Peyer's patch (tissue), 4 donors: ENCODE measurements at regions not wholly inside any gene's neighbourhood (a gene's known extent, or its start where the extent isn't known, plus 50 kb on each side); places are given as distances from the start of the nearest gene placed in this dataset.
"Not testable (repeated sequence)": the region's sequence is repeated elsewhere in the genome, so short reads cannot be mapped to it uniquely, and the experiment has no call there.

ENCODE experiments used
- DNase-seq, 3 donors: peaks; one replicate each; pipeline ENCODE4 v3.0.0-alpha.2; 2017 to 2019
- H3K27ac ChIP-seq, 4 donors: fragments of 200-600 bp; sonication (generic); one replicate each; pipeline ENCODE4 v1.5.1; 2016 to 2019
- H3K27me3 ChIP-seq, 2 donors: fragments of 200-600 bp; sonication (generic); one replicate each; pipeline ENCODE4 v1.5.1; 2019
- H3K36me3 ChIP-seq, 3 donors: fragments of 200-600 bp; sonication (generic); one replicate each; pipeline ENCODE4 v1.5.1; 2016 to 2019
- H3K4me1 ChIP-seq, 4 donors: fragments of 200-600 bp; sonication (generic); one replicate each; pipeline ENCODE4 v1.5.1; 2016 to 2019
- H3K4me3 ChIP-seq, 4 donors: fragments of 200-600 bp; sonication (generic); 1 replicate in 3 of 4; 2 replicates in 1 of 4; pipeline ENCODE4 v1.5.1; 2016 to 2019; ENCODE audit warnings: mild to moderate bottlenecking in 1 of 4
- H3K9me3 ChIP-seq, 4 donors: fragments of 200-600 bp; sonication (generic); one replicate each; pipeline ENCODE4 v1.5.1; 2016 to 2019; ENCODE audit warnings: mild to moderate bottlenecking in 1 of 4
- CTCF ChIP-seq, 6 experiments: fragments of 450-650 bp in 4 of 6; fragments of 200-600 bp in 2 of 6; sonication (generic) in 1 of 6; IDR thresholded peaks; one replicate each; pipeline ENCODE4 v1.5.1; 2017 to 2019; ENCODE audit warnings: antibody characterized with exemption in 6 of 6, mild to moderate bottlenecking in 3 of 6, moderate library complexity in 1 of 6
- POLR2A ChIP-seq, 2 donors: fragments of 450-650 bp; IDR thresholded peaks; one replicate each; pipeline ENCODE4 v1.5.1; 2017; ENCODE audit warnings: antibody characterized with exemption in 2 of 2, mild to moderate bottlenecking in 2 of 2, moderate library complexity in 2 of 2

DNA sequence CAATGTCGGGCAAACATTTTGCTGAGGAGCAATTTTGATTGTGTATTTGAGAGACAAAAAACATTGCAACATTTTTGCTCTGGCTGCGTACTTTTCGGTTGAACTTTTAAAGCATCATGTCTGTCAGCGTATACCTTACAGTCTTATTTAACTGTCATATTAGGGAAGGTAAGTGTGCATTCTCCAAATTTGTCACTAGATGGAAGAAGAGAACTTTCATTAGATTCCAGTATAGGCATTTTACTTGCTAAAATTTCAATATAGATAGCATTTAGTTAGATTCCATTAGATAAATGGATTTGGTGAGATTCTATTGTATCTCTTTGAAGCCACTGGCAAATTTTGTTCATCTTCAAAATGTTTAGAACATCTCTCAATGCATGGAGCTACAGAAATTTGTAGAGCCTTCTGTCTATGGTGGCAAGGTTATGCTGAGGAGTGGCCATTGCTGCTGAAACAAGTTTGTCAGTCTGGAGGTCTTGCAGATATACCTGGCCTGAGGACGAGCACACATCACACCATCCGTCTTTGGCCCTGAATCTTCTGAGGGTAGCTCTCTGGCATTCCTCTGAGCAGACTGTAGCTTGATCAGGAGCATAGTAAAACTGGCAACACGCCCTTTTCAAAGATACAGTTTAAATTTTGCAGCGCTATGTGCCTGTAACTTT is 437.5 kb upstream of the MBL2 start:
- H3K4me1 ChIP-seq = no peaks in the 10 kb centered on the region
- TF ChIP-seq CTCF (IDR thresholded peaks at IDR 0.05) = peak in 2 of 6 experiments; percentile 10 to 16
- no peak for TF ChIP-seq POLR2A (IDR thresholded peaks at IDR 0.05)

GRCh38 chr10:53183733-53184132 is 411.1 kb upstream of the MBL2 start:
- TF ChIP-seq POLR2A (IDR thresholded peaks at IDR 0.05) (no peak), CTCF (IDR thresholded peaks at IDR 0.05) (no peak)
- Histone ChIP-seq H3K9me3 (no peaks in the 10 kb centered on the region), H3K27ac (no peak overlapping the region), H3K36me3 (no peaks in the 10 kb centered on the region), H3K4me1 (no peaks in the 10 kb centered on the region), H3K4me3 (no peak overlapping the region), H3K27me3 (no peaks in the 10 kb centered on the region)
- DNase-seq = no peak

More for the DNA sequence above, 437.5 kb upstream of the MBL2 start:
- no peak overlapping the region for H3K27ac ChIP-seq
- no peak for DNase-seq
- H3K9me3 ChIP-seq = no peaks in the 10 kb centered on the region
- no peaks in the 10 kb centered on the region for H3K36me3 ChIP-seq
- H3K4me3 ChIP-seq = no peak overlapping the region
- no peaks in the 10 kb centered on the region for H3K27me3 ChIP-seq

- no peak for DNase-seq
- Histone ChIP-seq H3K9me3 (no peaks in the 10 kb centered on the region), H3K27me3 (no peaks in the 10 kb centered on the region), H3K36me3 (no peaks in the 10 kb centered on the region), H3K4me1 (no peaks in the 10 kb centered on the region), H3K4me3 (no peak overlapping the region), H3K27ac (no peak overlapping the region)
- no peak for TF ChIP-seq CTCF (IDR thresholded peaks at IDR 0.05)
- TF ChIP-seq POLR2A (IDR thresholded peaks at IDR 0.05) = no peak
Measured at GRCh38 chr10:53177468-53177867, 404.9 kb upstream of the MBL2 start.

DNA sequence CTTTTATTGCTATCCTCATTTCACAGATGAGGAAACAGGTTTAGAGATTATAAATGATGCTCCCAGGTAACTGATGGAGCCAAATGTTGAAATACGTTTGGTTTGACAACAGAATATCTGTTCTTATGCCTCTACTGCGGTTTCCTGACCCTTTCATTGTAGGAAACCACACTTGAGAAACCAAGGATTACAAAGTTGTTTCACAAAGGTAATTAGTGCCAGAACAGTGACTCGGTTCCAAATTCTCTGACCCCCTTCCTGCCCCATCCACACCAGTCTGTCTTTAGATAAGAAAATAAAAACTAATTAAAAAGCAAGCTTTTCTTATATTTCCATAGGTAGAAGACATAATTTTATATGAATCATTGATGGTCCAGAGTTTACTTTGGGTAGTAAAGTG is 393.7 kb upstream of the MBL2 start:
- no peaks in the 10 kb centered on the region for H3K36me3 ChIP-seq
- no peaks in the 10 kb centered on the region for H3K4me1 ChIP-seq
- no peaks in the 10 kb centered on the region for H3K9me3 ChIP-seq
- H3K4me3 ChIP-seq = no peak overlapping the region
- H3K27me3 ChIP-seq = no peaks in the 10 kb centered on the region
- DNase-seq = no peak
- H3K27ac ChIP-seq = no peak overlapping the region
- TF ChIP-seq POLR2A (IDR thresholded peaks at IDR 0.05) (no peak), CTCF (IDR thresholded peaks at IDR 0.05) (no peak)

DNA sequence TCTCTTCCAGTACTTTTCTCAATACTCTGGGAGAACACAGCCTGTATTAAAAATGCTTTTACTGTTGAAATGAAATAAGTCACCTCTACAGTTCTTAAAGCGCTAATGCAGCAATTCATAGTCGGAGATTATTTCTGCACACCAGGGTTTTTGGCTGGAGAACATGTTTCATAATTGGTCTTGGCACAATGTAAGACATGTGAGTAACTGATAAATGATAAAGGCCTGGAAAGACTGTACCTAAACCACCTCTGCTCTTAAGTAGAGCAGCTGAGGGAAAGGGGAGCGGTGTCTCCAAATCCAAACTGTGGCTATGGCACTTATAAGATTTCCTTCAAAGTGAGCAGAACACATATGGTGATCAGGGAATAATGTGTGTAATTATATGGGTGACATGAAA is 390.3 kb upstream of the MBL2 start:
- no peaks in the 10 kb centered on the region for H3K36me3 ChIP-seq
- H3K27ac ChIP-seq = no peak overlapping the region
- H3K9me3 ChIP-seq = no peaks in the 10 kb centered on the region
- H3K27me3 ChIP-seq = no peaks in the 10 kb centered on the region
- TF ChIP-seq POLR2A (IDR thresholded peaks at IDR 0.05) (no peak), CTCF (IDR thresholded peaks at IDR 0.05) (no peak)
- DNase-seq = no peak
- H3K4me3 ChIP-seq = no peak overlapping the region
- H3K4me1 ChIP-seq = no peaks in the 10 kb centered on the region

- Histone ChIP-seq H3K4me3 (no peak overlapping the region), H3K27ac (no peak overlapping the region), H3K36me3 (no peaks in the 10 kb centered on the region), H3K27me3 (no peaks in the 10 kb centered on the region), H3K9me3 (no peaks in the 10 kb centered on the region), H3K4me1 (no peaks in the 10 kb centered on the region)
- DNase-seq = no peak
- TF ChIP-seq POLR2A (IDR thresholded peaks at IDR 0.05) = no peak
- TF ChIP-seq CTCF (IDR thresholded peaks at IDR 0.05) = no peak
Measured at GRCh38 chr10:53161231-53161630, 388.6 kb upstream of the MBL2 start.

GRCh38 chr10:53155674-53156073 is 383.1 kb upstream of the MBL2 start:
- not testable (repeated sequence) for H3K4me3 ChIP-seq, DNase-seq, H3K27ac ChIP-seq, H3K9me3 ChIP-seq, H3K4me1 ChIP-seq, H3K36me3 ChIP-seq, H3K27me3 ChIP-seq
